Endothelial cell of umbilical vein (primary cell): ENCODE measurements at regions not wholly inside any gene's neighbourhood (a gene's known extent, or its start where the extent isn't known, plus 50 kb on each side); places are given as distances from the start of the nearest gene placed in this dataset.

Experiments
- BruUV-seq: library from RNA; stranded (reverse); fragments of 400-500 nt; replicated peaks from 2 replicates; lab custom pipeline; 2021; lab: Mats Ljungman, UMichigan
- CTCF ChIA-PET: fragments of 300-600, 350-600 bp; sonication (Branson Sonifier 250); formaldehyde crosslinking; loops from one replicate; lab custom pipeline; 2021; ENCODE audit warnings: antibody characterized with exemption, inconsistent platforms; lab: Charles Lee
- POLR2A ChIA-PET: fragments of 300-600, 350-600 bp; sonication (Branson Sonifier 250); formaldehyde crosslinking; loops from one replicate; lab custom pipeline; 2021; ENCODE audit warnings: antibody characterized with exemption, inconsistent platforms; lab: Charles Lee
- DNase-seq: peaks from one replicate; pipeline ENCODE4 v3.0.0-alpha.2; 2011; ENCODE audit warnings: low read depth, low spot score
- FAIRE-seq: peaks from 2 replicates; lab custom pipeline; 2011; peaks lifted over from hg19 to GRCh38; lab: Jason Lieb, UNC
- H2AFZ ChIP-seq: 2 replicates; pipeline ENCODE4 v1.6.0; 2012; ENCODE audit warnings: low read depth, low read length, control low read depth, inconsistent platforms
- H3K27ac ChIP-seq: 2 replicates; pipeline ENCODE4 v1.5.1; 2011; ENCODE audit warnings: low read depth, mild to moderate bottlenecking, control low read depth, low read length, moderate library complexity; ENCODE audit not compliant: insufficient read depth
- H3K27me3 ChIP-seq, 2 experiments: 2 replicates each; pipeline versions ENCODE4 v1.6.0 to v1.6.1; 2011; ENCODE audit warnings: low read length in 2 of 2, mixed read lengths in 1 of 2; ENCODE audit not compliant: control insufficient read depth in 2 of 2, insufficient read depth in 2 of 2
- H3K36me3 ChIP-seq, 2 experiments: 2 replicates in 1 of 2; 3 replicates in 1 of 2; pipeline ENCODE4 v1.5.1; 2011; ENCODE audit warnings: low read length in 2 of 2, mild to moderate bottlenecking in 1 of 2, moderate library complexity in 1 of 2; ENCODE audit not compliant: control insufficient read depth in 2 of 2, insufficient read depth in 2 of 2; ENCODE audit errors: extremely low read depth in 1 of 2
- H3K4me1 ChIP-seq: 3 replicates; pipeline ENCODE4 v1.5.1; 2011; ENCODE audit warnings: mild to moderate bottlenecking, low read length; ENCODE audit not compliant: control insufficient read depth, insufficient read depth; ENCODE audit errors: extremely low read depth
- H3K4me2 ChIP-seq: 2 replicates; pipeline ENCODE4 v1.6.1; 2011; ENCODE audit warnings: low read length, control low read depth, mixed read lengths; ENCODE audit not compliant: insufficient read depth
- H3K4me3 ChIP-seq, 3 experiments: fragments of 200-600 bp in 1 of 3; sonication (generic), shearing (Covaris generic) in 1 of 3; replicated peaks in 1 of 3; 2 replicates each; pipeline ENCODE4 v1.5.1; 2011 to 2016; ENCODE audit warnings: control low read depth in 3 of 3, low read length in 3 of 3, mild to moderate bottlenecking in 2 of 3, inconsistent platforms in 1 of 3, low read depth in 1 of 3, moderate library complexity in 1 of 3; ENCODE audit not compliant: insufficient read depth in 1 of 3
- H3K79me2 ChIP-seq: 2 replicates; pipeline ENCODE4 v1.6.0; 2012; ENCODE audit warnings: low read length, inconsistent platforms; ENCODE audit not compliant: control insufficient read depth, insufficient read depth
- H3K9ac ChIP-seq: replicated peaks from 2 replicates; pipeline ENCODE3; 2011; ENCODE audit warnings: low read length, control low read depth; ENCODE audit not compliant: insufficient read depth; ENCODE audit errors: extremely low read depth
- H3K9me1 ChIP-seq: replicated peaks from 3 replicates; pipeline ENCODE4 v1.6.0; 2011; ENCODE audit warnings: mild to moderate bottlenecking, low read length; ENCODE audit not compliant: control insufficient read depth, insufficient read depth; ENCODE audit errors: extremely low read depth
- H3K9me3 ChIP-seq: replicated peaks from 2 replicates; pipeline ENCODE4 v1.5.1; 2012; ENCODE audit warnings: low read length, inconsistent platforms; ENCODE audit not compliant: control insufficient read depth, insufficient read depth
- H4K20me1 ChIP-seq: replicated peaks from 2 replicates; pipeline ENCODE3; 2011; ENCODE audit warnings: mild to moderate bottlenecking, low read length; ENCODE audit not compliant: control insufficient read depth, insufficient read depth; ENCODE audit errors: extremely low read depth
- JUN ChIP-seq: IDR thresholded peaks from 2 replicates; pipeline ENCODE4 v1.6.1; 2011; ENCODE audit warnings: borderline replicate concordance, low read depth; ENCODE audit not compliant: insufficient read length, insufficient read depth
- MYC ChIP-seq: IDR thresholded peaks from one replicate; pipeline ENCODE4 v1.6.1; 2011; ENCODE audit warnings: mild to moderate bottlenecking, low read depth, low read length
- POLR2AphosphoS5 ChIP-seq: IDR thresholded peaks from 2 replicates; pipeline ENCODE4 v1.6.1; 2012; ENCODE audit warnings: low read depth, mild to moderate bottlenecking, control low read depth, low read length, moderate library complexity; ENCODE audit not compliant: insufficient read depth
- dilution Hi-C: fragments of 300-500 bp; cut with MboI; formaldehyde crosslinking; loops from one replicate; pipeline ENCODE4 v1.15.0; 2019; ENCODE audit warnings: low sequenced_read_pairs; ENCODE audit not compliant: extremely low pct_ligation_motif_present
- intact Hi-C: fragments of 100-400 bp; cut with micrococcal nuclease; formaldehyde crosslinking; loops from one replicate; pipeline ENCODE4 v1.10.0; 2022
- TF ChIP-seq, protein P1 (sequence below), 2 donors: IDR thresholded peaks; 1 replicate in 1 of 2; 2 replicates in 1 of 2; pipeline ENCODE4 v1.5.1; 2011; ENCODE audit warnings: low read length in 2 of 2, mild to moderate bottlenecking in 2 of 2, moderate library complexity in 2 of 2, control low read depth in 1 of 2, inconsistent platforms in 1 of 2, low read depth in 1 of 2; ENCODE audit not compliant: insufficient read depth in 1 of 2; ENCODE audit errors: extremely low read depth in 1 of 2

DNA sequence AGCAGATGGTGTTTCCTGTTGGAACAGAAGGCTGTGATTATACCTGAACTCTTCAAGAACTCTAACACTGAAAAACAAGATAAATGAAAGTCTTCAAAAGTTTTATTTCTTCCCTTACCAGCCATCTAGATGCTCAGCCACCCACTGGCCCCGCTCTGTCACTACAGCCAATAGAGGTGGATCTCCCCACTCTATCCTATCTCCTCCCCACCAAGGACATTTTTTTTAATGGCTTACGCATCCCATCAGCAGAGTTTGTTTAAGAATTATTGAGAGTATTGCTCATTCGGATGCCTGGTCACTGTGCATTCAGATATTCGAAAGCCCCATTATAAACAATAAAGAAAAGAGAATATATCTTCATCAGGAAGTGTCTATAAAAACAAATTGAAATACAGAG, 159.4 kb downstream of the RASEF start:
- Histone ChIP-seq H3K4me2 (no peak overlapping the region), H3K79me2 (no peaks in the 10 kb centered on the region), H3K9ac (no peak overlapping the region), H4K20me1 (no peaks in the 10 kb centered on the region), H3K36me3 (no peaks in the 10 kb centered on the region), H3K9me1 (no peaks in the 10 kb centered on the region), H3K27me3 (no peaks in the 10 kb centered on the region), H3K9me3 (no peaks in the 10 kb centered on the region), H3K4me3 (no peak overlapping the region), H3K4me1 (no peaks in the 10 kb centered on the region), H2AFZ (no peak overlapping the region), H3K27ac (no peak overlapping the region)
- TF ChIP-seq POLR2AphosphoS5, result no peak
- ChIA-PET CTCF (interaction anchor here (0.6 kb wide), 1 partner anchor 264 kb away, joined by 3 read pairs; no protein-coding TSS in a partner anchor), POLR2A (no interaction called here)
- no peak for DNase-seq
- BruUV-seq, result no TSS peak
- intact Hi-C loops, result no loop called here
- no peak for FAIRE-seq
- dilution Hi-C loops, result no loop called here

DNA sequence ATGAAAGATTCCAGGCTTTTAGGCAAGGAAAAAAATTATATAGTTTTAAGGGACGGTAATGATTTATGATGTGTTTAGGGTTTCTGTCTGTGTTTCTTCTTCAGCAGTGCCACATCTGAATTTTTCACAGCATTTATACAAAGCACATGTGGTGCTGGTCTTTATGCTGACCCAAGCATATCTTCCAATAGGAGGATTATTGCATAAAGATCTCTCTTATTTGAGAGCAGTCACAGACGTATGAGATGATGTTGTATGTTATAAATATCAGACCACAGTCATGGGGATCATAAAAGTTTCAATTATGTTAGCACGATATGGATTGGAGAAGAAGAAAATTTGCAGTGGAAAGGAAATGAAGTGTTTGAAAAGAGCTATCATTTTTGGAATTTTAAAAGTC, 150.9 kb downstream of the RASEF start:
- no peaks in the 10 kb centered on the region for H3K4me1 ChIP-seq
- DNase-seq, result no peak
- intact Hi-C loops (no loop called here), dilution Hi-C loops (no loop called here)
- H3K79me2 ChIP-seq, result no peaks in the 10 kb centered on the region
- POLR2A ChIA-PET, result no interaction called here
- H3K9me1 ChIP-seq, result no peaks in the 10 kb centered on the region
- no peaks in the 10 kb centered on the region for H3K36me3 ChIP-seq
- peaks cover 0 to 2% of the 10 kb centered on the region in 2 experiments for H3K27me3 ChIP-seq
- no peak for FAIRE-seq
- H3K9me3 ChIP-seq, result no peaks in the 10 kb centered on the region
- no peaks in the 10 kb centered on the region for H4K20me1 ChIP-seq
- no peak overlapping the region for H3K4me3 ChIP-seq
- H3K4me2 ChIP-seq, result no peak overlapping the region
- H3K9ac ChIP-seq, result no peak overlapping the region
- CTCF ChIA-PET, result no interaction called here
- no peak overlapping the region for H2AFZ ChIP-seq
- BruUV-seq, result no TSS peak
- TF ChIP-seq JUN (no peak), MYC (no peak)
- TF ChIP-seq, protein P1, sequence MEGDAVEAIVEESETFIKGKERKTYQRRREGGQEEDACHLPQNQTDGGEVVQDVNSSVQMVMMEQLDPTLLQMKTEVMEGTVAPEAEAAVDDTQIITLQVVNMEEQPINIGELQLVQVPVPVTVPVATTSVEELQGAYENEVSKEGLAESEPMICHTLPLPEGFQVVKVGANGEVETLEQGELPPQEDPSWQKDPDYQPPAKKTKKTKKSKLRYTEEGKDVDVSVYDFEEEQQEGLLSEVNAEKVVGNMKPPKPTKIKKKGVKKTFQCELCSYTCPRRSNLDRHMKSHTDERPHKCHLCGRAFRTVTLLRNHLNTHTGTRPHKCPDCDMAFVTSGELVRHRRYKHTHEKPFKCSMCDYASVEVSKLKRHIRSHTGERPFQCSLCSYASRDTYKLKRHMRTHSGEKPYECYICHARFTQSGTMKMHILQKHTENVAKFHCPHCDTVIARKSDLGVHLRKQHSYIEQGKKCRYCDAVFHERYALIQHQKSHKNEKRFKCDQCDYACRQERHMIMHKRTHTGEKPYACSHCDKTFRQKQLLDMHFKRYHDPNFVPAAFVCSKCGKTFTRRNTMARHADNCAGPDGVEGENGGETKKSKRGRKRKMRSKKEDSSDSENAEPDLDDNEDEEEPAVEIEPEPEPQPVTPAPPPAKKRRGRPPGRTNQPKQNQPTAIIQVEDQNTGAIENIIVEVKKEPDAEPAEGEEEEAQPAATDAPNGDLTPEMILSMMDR (IDR thresholded peaks at IDR 0.05; ENCODE audit: extremely low read depth in 1 of 2, insufficient read depth in 1 of 2, low read depth in 1 of 2, low read length in 2 of 2), result no peak
- no peak overlapping the region for H3K27ac ChIP-seq
